DOHH2 (cell line): ENCODE measurements at regions not wholly inside any gene's neighbourhood (a gene's known extent, or its start where the extent isn't known, plus 50 kb on each side); places are given as distances from the start of the nearest gene placed in this dataset.

Experiments used
- H3F3A ChIP-seq: fragments of 200-600 bp; sonication (generic), shearing (Covaris generic); 2 replicates; pipeline ENCODE4 v1.6.0; 2016; ENCODE audit warnings: antibody characterized with exemption, mild to moderate bottlenecking; ENCODE audit not compliant: control insufficient read depth, insufficient read depth
- H3K27ac ChIP-seq: fragments of 200-600 bp; sonication (generic); 2 replicates; pipeline ENCODE4 v1.5.1; 2014; ENCODE audit warnings: low read depth, mild to moderate bottlenecking, low read length, moderate library complexity
- H3K27me3 ChIP-seq: fragments of 200-600 bp; sonication (generic); 2 replicates; pipeline ENCODE4 v1.6.1; 2014; ENCODE audit warnings: mild to moderate bottlenecking, low read length, mixed read lengths; ENCODE audit not compliant: control insufficient read depth
- H3K36me3 ChIP-seq: fragments of 200-600 bp; sonication (generic); 2 replicates; pipeline ENCODE4 v1.6.1; 2014; ENCODE audit warnings: mild to moderate bottlenecking, low read length, moderate library complexity, mixed read lengths; ENCODE audit not compliant: control insufficient read depth
- H3K4me1 ChIP-seq: fragments of 200-600 bp; sonication (generic); 2 replicates; pipeline ENCODE4 v1.6.1; 2014; ENCODE audit warnings: mild to moderate bottlenecking, low read length, mixed read lengths; ENCODE audit not compliant: control insufficient read depth
- H3K4me2 ChIP-seq: fragments of 200-600 bp; sonication (generic); 2 replicates; pipeline ENCODE4 v1.6.0; 2014; ENCODE audit warnings: mild to moderate bottlenecking, low read length, moderate library complexity
- H3K4me3 ChIP-seq: fragments of 200-600 bp; sonication (generic); 2 replicates; pipeline ENCODE4 v1.5.1; 2014; ENCODE audit warnings: mild to moderate bottlenecking, low read length, mixed read lengths
- H3K79me2 ChIP-seq: fragments of 200-600 bp; sonication (generic); 2 replicates; pipeline ENCODE4 v1.6.1; 2014; ENCODE audit warnings: mild to moderate bottlenecking, low read length, mixed read lengths; ENCODE audit not compliant: control insufficient read depth
- H3K9me2 ChIP-seq: fragments of 200-600 bp; sonication (generic); replicated peaks from 2 replicates; pipeline ENCODE4 v1.6.1; 2014; ENCODE audit warnings: mild to moderate bottlenecking, low read length, mixed read lengths; ENCODE audit not compliant: control insufficient read depth
- H3K9me3 ChIP-seq: fragments of 200-600 bp; sonication (generic); 2 replicates; pipeline ENCODE4 v1.6.1; 2014; ENCODE audit warnings: antibody characterized with exemption, low read length, mixed read lengths; ENCODE audit not compliant: control insufficient read depth, insufficient read depth
- H4K20me1 ChIP-seq: fragments of 200-600 bp; sonication (generic); 2 replicates; pipeline ENCODE4 v1.6.0; 2014; ENCODE audit warnings: low read depth, mild to moderate bottlenecking, antibody characterized with exemption, low read length, moderate library complexity; ENCODE audit not compliant: control insufficient read depth, insufficient read depth
- EZH2phosphoT487 ChIP-seq: fragments of 200-600 bp; sonication (generic); IDR thresholded peaks from 2 replicates; pipeline ENCODE4 v1.6.1; 2017; ENCODE audit warnings: borderline replicate concordance, mild to moderate bottlenecking, antibody characterized with exemption, low read length, moderate library complexity, mixed read lengths
- TF ChIP-seq, protein P1 (sequence below): fragments of 200-600 bp; sonication (generic); IDR thresholded peaks from one replicate; pipeline ENCODE4 v1.5.1; 2014; ENCODE audit warnings: antibody characterized with exemption, mild to moderate bottlenecking, low read depth, low read length; ENCODE audit not compliant: poor library complexity, severe bottlenecking

DNA sequence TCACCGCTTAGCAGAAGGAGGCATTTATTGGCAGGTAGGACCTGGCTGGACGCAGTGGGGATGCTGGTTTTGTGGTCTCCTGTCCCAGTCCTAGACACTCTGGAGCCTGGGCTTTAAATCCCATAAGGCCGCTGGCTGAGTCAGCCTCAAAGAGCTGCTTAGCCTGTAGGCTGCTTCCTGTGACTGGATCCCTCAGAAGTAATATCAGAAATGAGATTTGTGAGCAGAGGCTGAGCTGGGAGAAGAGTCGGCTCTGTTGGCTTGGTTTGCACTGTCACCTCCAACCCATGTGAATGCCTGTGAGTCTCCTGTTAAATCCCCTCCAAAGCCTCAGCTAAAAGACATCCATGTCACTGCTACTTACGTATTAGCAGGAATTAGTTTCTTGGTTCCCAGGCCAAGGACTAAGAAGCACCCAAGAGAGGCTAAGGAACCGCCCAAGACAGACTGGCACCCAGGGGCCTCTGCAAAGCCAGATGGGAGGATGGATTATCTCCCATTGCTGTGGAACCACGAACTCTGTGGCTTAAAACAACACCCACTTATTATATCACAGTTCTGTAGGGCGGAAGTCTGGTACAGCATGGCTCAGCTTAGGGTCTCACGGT is 289.4 kb downstream of the CDC5L start:
- no peaks in the 10 kb centered on the region for H3K79me2 ChIP-seq
- H3K9me3 ChIP-seq: no peaks in the 10 kb centered on the region
- H3K27me3 ChIP-seq: peaks cover 11% of the 10 kb centered on the region
- no peaks in the 10 kb centered on the region for H3K36me3 ChIP-seq
- H3K4me3 ChIP-seq: no peak overlapping the region
- no peak overlapping the region for H3K4me2 ChIP-seq
- no peak for TF ChIP-seq EZH2phosphoT487
- TF ChIP-seq, protein P1, sequence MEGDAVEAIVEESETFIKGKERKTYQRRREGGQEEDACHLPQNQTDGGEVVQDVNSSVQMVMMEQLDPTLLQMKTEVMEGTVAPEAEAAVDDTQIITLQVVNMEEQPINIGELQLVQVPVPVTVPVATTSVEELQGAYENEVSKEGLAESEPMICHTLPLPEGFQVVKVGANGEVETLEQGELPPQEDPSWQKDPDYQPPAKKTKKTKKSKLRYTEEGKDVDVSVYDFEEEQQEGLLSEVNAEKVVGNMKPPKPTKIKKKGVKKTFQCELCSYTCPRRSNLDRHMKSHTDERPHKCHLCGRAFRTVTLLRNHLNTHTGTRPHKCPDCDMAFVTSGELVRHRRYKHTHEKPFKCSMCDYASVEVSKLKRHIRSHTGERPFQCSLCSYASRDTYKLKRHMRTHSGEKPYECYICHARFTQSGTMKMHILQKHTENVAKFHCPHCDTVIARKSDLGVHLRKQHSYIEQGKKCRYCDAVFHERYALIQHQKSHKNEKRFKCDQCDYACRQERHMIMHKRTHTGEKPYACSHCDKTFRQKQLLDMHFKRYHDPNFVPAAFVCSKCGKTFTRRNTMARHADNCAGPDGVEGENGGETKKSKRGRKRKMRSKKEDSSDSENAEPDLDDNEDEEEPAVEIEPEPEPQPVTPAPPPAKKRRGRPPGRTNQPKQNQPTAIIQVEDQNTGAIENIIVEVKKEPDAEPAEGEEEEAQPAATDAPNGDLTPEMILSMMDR: no peak
- H3K4me1 ChIP-seq: no peaks in the 10 kb centered on the region
- no peak overlapping the region for H3K27ac ChIP-seq
- H3F3A ChIP-seq: no peaks in the 10 kb centered on the region
- no peaks in the 10 kb centered on the region for H4K20me1 ChIP-seq
- no peaks in the 10 kb centered on the region for H3K9me2 ChIP-seq

DNA sequence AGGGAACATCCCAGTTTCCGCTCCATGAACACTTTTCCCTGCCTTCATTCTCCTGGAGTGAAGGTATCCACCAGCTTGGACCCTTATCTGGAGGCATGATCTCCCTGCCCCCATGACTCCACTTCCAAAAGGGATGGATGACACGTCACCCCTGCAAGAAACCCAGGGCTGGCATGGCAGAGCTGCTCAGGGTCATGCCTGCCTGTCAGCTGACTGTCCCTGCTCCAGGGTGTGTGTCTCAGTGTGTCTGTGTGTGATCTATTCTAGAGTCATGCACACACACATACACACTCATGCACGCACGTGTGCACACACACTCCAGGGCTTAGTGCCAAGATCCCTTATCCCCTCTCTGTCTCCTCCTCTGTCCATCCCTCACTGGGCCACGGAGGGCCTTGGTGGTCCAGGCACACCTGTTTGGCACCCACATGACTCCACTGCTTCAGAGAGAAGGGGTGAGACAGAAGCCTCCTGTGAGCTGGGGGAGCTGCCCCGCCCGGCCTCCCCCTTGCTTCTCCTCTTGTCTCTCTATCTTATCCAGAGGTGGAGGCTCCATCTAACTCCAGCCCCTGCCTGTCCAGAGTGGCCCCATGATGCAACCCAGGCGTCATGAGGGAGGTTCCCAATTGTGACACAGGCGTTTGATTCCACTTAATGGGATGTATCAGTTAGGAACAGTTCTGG is 290.9 kb downstream of the CDC5L start:
- TF ChIP-seq EZH2phosphoT487: no peak
- TF ChIP-seq, protein P1: no peak
- Histone ChIP-seq H3K4me3 (no peak overlapping the region), H3K4me1 (no peaks in the 10 kb centered on the region), H3K79me2 (no peaks in the 10 kb centered on the region), H3K27ac (no peak overlapping the region), H3K36me3 (no peaks in the 10 kb centered on the region), H3F3A (no peaks in the 10 kb centered on the region), H4K20me1 (no peaks in the 10 kb centered on the region), H3K4me2 (no peak overlapping the region), H3K9me3 (no peaks in the 10 kb centered on the region), H3K27me3 (peaks cover 3% of the 10 kb centered on the region; the same call in 1 of the 2 replicates), H3K9me2 (no peaks in the 10 kb centered on the region)

DNA sequence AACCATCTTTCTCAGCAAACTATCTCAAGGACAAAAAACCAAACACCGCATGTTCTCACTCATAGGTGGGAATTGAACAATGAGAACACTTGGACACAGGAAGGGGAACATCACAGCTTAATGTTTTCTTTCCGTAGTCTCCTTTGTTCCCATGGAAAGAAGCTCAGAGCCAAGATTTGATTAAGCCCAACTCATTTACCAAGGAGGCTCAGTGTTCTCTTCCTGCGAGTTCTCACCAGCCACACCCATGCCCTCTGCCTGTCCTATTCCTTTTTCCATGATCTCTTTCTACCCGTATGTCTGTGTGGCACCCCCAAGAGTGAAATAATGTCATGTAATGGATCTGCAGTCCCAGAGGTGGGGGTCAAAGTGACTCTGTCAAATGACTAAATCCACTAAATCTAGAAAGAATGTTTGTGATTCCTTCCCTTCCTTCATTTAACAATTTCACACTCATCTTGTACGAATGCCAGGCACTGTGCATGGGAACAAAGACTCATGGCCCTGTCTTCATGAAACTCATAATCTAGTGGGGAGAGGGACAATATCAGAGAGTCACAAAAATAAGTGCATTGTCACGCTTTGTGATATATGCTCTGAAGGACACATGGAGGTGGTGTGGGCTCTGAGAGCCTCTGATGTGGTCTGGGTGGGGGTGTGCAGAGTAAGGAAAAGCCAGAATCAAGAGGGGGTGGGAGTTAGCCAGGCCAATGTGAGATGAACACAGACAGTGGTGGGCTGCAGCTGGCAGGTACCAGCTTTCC is 292.1 kb downstream of the CDC5L start:
- no peak for TF ChIP-seq EZH2phosphoT487
- TF ChIP-seq, protein P1: no peak
- Histone ChIP-seq H3K79me2 (no peaks in the 10 kb centered on the region), H3F3A (no peaks in the 10 kb centered on the region), H3K9me3 (no peaks in the 10 kb centered on the region), H3K4me3 (no peak overlapping the region), H3K9me2 (no peaks in the 10 kb centered on the region), H3K4me1 (no peaks in the 10 kb centered on the region), H3K4me2 (no peak overlapping the region), H3K27me3 (no peaks in the 10 kb centered on the region), H3K36me3 (no peaks in the 10 kb centered on the region), H3K27ac (no peak overlapping the region), H4K20me1 (no peaks in the 10 kb centered on the region)
